A549 (cell line): ENCODE measurements at regions not wholly inside any gene's neighbourhood (a gene's known extent, or its start where the extent isn't known, plus 50 kb on each side); places are given as distances from the start of the nearest gene placed in this dataset.

ENCODE experiments used
- CBX2 ChIP-seq: fragments of 200-600 bp; sonication (generic); IDR thresholded peaks from 2 replicates; pipeline ENCODE4 v1.6.1; 2016; ENCODE audit warnings: low read depth, mild to moderate bottlenecking, borderline replicate concordance
- RAD21 ChIP-seq, 2 experiments: fragments of >200 bp in 1 of 2; sonication (Bioruptor Twin) in 1 of 2; formaldehyde crosslinking in 1 of 2; IDR thresholded peaks in 1 of 2; conservative IDR thresholded peaks in 1 of 2; 2 replicates in 1 of 2; 3 replicates in 1 of 2; pipeline ENCODE4 v1.6.1; 2012 to 2018; ENCODE audit warnings: inconsistent platforms in 1 of 2
- RNF2 ChIP-seq: fragments of 200-600 bp; sonication (generic); IDR thresholded peaks from 2 replicates; pipeline ENCODE4 v1.6.1; 2016; ENCODE audit warnings: low read depth, mild to moderate bottlenecking, antibody characterized with exemption, moderate library complexity, borderline replicate concordance
- TF ChIP-seq, protein P1 (sequence below): IDR thresholded peaks from 2 replicates; pipeline ENCODE4 v1.6.1; 2012
- TF ChIP-seq, protein P2 (sequence below): fragments of >200 bp; sonication (Bioruptor Twin); formaldehyde crosslinking; IDR thresholded peaks from 3 replicates; pipeline ENCODE4 v1.5.1; 2016

DNA sequence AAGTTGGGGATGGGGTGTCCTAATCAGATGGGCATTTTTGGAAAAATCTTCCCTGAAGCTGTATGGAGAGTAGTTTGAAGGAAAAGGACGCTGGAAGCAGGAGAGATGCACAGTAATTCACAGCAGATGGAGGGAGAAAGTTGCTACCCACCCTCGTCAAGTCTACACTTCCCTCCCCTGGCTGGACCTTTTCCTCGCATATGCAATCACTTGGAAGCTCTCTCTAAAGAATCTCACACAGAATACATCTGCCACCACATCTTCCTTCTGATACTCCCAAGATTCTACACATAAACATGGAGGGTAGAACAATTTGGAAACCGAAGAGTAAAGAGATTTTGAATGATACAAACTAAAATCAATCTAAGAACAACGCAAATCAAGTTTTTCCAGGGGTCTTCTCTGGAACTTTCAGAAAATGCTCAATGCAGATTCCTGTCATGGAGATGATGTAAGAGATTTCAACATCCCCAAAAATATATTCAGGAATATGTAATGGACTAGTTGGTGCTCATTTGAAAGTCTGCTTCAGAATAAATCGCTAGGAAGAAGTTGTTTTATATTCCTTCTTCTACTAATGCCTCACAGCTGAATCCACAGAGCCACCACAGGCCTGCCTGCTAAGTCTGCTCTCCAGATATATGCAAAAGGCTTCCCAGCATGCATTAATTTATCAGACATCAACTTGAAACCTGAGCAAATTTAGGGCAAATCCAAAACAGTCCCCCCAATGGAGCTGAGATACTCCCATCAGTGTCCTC, 291.5 kb downstream of the LRATD1 start:
- TF ChIP-seq, protein P1, sequence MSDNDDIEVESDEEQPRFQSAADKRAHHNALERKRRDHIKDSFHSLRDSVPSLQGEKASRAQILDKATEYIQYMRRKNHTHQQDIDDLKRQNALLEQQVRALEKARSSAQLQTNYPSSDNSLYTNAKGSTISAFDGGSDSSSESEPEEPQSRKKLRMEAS, result no peak
- TF ChIP-seq, protein P2, sequence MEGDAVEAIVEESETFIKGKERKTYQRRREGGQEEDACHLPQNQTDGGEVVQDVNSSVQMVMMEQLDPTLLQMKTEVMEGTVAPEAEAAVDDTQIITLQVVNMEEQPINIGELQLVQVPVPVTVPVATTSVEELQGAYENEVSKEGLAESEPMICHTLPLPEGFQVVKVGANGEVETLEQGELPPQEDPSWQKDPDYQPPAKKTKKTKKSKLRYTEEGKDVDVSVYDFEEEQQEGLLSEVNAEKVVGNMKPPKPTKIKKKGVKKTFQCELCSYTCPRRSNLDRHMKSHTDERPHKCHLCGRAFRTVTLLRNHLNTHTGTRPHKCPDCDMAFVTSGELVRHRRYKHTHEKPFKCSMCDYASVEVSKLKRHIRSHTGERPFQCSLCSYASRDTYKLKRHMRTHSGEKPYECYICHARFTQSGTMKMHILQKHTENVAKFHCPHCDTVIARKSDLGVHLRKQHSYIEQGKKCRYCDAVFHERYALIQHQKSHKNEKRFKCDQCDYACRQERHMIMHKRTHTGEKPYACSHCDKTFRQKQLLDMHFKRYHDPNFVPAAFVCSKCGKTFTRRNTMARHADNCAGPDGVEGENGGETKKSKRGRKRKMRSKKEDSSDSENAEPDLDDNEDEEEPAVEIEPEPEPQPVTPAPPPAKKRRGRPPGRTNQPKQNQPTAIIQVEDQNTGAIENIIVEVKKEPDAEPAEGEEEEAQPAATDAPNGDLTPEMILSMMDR, result no peak
- TF ChIP-seq RAD21 (conservative IDR thresholded peaks at IDR 0.05 in 1 of 2, IDR thresholded peaks at IDR 0.05 in 1 of 2) (no peak), RNF2 (no peak), CBX2 (no peak)
